ENCODE measurements at regions not wholly inside any gene's neighbourhood (a gene's known extent, or its start where the extent isn't known, plus 50 kb on each side); places are given as distances from the start of the nearest gene placed in this dataset.

DNA sequence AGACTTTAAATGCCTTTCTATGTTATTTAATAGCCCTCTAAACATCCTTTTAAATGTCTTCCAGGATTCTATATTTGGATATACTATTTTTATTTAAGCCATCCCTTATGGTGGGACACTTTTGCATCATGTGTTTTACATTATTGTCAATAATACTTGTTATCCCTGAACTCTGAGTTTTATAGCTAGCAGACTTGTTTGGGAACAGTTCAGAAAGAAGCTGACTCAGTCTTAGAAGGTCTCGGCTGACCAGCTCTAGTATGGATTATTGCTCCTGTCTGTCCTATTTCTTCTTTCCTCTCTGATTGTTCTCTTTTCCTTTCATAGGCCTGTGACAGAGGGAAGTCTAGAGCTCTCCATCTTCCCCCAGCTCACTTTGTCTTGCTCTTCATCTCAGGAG, 77.3 kb upstream of the CXCR4 start:
- peaks cover 0 to 14% (median 5%) of the 10 kb centered on the region in 11 donors for H3K9me3 Mint-ChIP-seq
- CTCF ChIA-PET, result no interaction called here
- DNase-seq (no peak), ATAC-seq (no peak)
- H3K27ac Mint-ChIP-seq, result peak overlapping the region in 1 of 9 donors; percentile 5
- H3K4me1 Mint-ChIP-seq, result peaks cover 0 to 14% (median 0%) of the 10 kb centered on the region in 7 donors
- intact Hi-C loops (cut with micrococcal nuclease), result loop anchor here in 1 of 2 donors (2.0 to 10.0 kb wide), 3 partner anchors 14 to 280 kb away; no protein-coding TSS in a partner anchor
- no peak overlapping the region for H3K4me3 ChIP-seq (ENCODE audit: low read length)
- H3K36me3 ChIP-seq (ENCODE audit: control insufficient read depth in 2 of 3, insufficient read depth in 3 of 3, low read length in 3 of 3), result no peaks in the 10 kb centered on the region
- no peaks in the 10 kb centered on the region for H3K27me3 ChIP-seq (ENCODE audit: control insufficient read depth in 2 of 2, insufficient read depth in 2 of 2, low read length in 2 of 2)
- no peaks in the 10 kb centered on the region for H3K4me1 ChIP-seq (ENCODE audit: control insufficient read depth in 2 of 2, insufficient read depth in 2 of 2, low read length in 2 of 2)
- POLR2A ChIA-PET, result interaction anchor here (1.1 to 1.4 kb wide), 3 partner anchors 13 to 78 kb away, joined by 3 to 4 read pairs (median 3); no protein-coding TSS in a partner anchor
- H3K27ac ChIP-seq (ENCODE audit: low read depth, low read length), result no peak overlapping the region
- no peaks in the 10 kb centered on the region for H3K9me3 ChIP-seq (ENCODE audit: control insufficient read depth in 2 of 3, low read length in 3 of 3)
- peaks cover 0 to 4% (median 3%) of the 10 kb centered on the region in 5 donors for H3K36me3 Mint-ChIP-seq
- peaks cover 0 to 9% (median 0%) of the 10 kb centered on the region in 5 donors for H3K27me3 Mint-ChIP-seq
- H3K4me3 Mint-ChIP-seq, result no peak overlapping the region

DNA sequence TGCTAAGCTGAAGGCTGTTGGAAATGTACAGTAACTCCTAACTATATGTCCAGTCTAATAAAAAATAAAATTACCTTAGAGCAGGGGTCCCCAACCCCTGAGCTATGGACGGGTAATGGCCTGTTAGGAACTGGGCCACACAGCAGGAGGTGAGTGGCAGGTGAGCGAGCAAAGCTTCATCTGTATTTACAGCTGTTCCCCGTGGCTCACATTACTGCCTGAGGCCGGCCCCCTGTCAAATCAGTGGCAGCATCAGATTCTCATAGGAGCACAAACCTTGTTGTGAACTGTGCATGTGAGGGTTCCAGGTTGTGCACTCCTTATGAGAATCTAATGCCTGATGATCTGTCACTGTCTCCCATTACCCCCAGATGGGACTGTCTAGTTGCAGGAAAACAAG, 73.1 kb upstream of the CXCR4 start:
- no peak overlapping the region for H3K27ac ChIP-seq (ENCODE audit: low read depth, low read length)
- intact Hi-C loops (cut with micrococcal nuclease), result loop anchor here in 1 of 2 donors (10.0 kb wide), 1 partner anchor 276 kb away; no protein-coding TSS in a partner anchor
- H3K27ac Mint-ChIP-seq, result peak overlapping the region in 1 of 9 donors; percentile 30
- H3K27me3 ChIP-seq (ENCODE audit: control insufficient read depth in 2 of 2, insufficient read depth in 2 of 2, low read length in 2 of 2), result no peaks in the 10 kb centered on the region
- no peak for DNase-seq
- no peaks in the 10 kb centered on the region for H3K9me3 ChIP-seq (ENCODE audit: control insufficient read depth in 2 of 3, low read length in 3 of 3)
- peaks cover 0 to 4% (median 0%) of the 10 kb centered on the region in 11 donors for H3K9me3 Mint-ChIP-seq
- CTCF ChIA-PET, result no interaction called here
- H3K4me3 Mint-ChIP-seq, result no peak overlapping the region
- no peak overlapping the region for H3K4me3 ChIP-seq (ENCODE audit: low read length)
- H3K27me3 Mint-ChIP-seq, result no peaks in the 10 kb centered on the region
- H3K36me3 ChIP-seq (ENCODE audit: control insufficient read depth in 2 of 3, insufficient read depth in 3 of 3, low read length in 3 of 3), result no peaks in the 10 kb centered on the region
- H3K36me3 Mint-ChIP-seq, result no peaks in the 10 kb centered on the region
- POLR2A ChIA-PET, result interaction anchor here (0.9 to 1.6 kb wide), 4 partner anchors 47 to 89 kb away, joined by 3 to 4 read pairs (median 3); no protein-coding TSS in a partner anchor
- ATAC-seq, result no peak
- peaks cover 0 to 8% (median 0%) of the 10 kb centered on the region in 7 donors for H3K4me1 Mint-ChIP-seq
- H3K4me1 ChIP-seq (ENCODE audit: control insufficient read depth in 2 of 2, insufficient read depth in 2 of 2, low read length in 2 of 2), result no peaks in the 10 kb centered on the region

DNA sequence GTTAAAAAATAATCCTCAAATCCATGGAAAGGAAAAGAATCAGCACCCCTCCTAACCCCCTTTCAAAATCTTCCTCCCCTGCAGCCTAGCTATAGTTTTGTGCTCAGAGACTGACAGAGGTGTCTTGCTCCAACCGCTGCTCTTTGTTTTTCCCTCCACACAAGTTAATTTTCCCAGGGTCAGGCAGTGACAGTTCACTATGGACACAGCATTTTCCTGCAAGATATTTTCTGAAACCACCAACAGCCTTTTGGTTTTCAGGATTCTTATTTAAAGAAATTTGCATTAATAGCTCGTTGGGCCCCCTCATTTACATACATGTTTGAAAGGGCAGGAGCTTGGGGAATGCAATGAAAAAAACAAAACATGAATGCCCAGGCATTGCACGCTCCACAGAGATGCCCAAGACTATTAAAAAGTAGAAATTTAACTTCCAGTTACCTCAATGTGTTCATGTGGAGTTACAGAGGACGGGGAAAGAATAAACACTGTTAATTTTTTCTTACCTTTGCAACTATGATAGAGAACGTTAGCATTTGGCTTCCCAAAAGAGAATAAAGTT, 71.4 kb upstream of the CXCR4 start:
- H3K27ac ChIP-seq (ENCODE audit: low read depth, low read length), result no peak overlapping the region
- no peaks in the 10 kb centered on the region for H3K36me3 Mint-ChIP-seq
- DNase-seq (no peak), ATAC-seq (no peak)
- no peaks in the 10 kb centered on the region for H3K4me1 ChIP-seq (ENCODE audit: control insufficient read depth in 2 of 2, insufficient read depth in 2 of 2, low read length in 2 of 2)
- H3K4me3 Mint-ChIP-seq, result no peak overlapping the region
- H3K36me3 ChIP-seq (ENCODE audit: control insufficient read depth in 2 of 3, insufficient read depth in 3 of 3, low read length in 3 of 3), result no peaks in the 10 kb centered on the region
- intact Hi-C loops (cut with micrococcal nuclease), result no loop called here
- H3K9me3 Mint-ChIP-seq, result peaks cover 0 to 8% (median 0%) of the 10 kb centered on the region in 11 donors
- no peaks in the 10 kb centered on the region for H3K9me3 ChIP-seq (ENCODE audit: control insufficient read depth in 2 of 3, low read length in 3 of 3)
- CTCF ChIA-PET, result interaction anchor here (1.2 kb wide), 1 partner anchor 8 kb away, joined by 3 read pairs; no protein-coding TSS in a partner anchor
- H3K27ac Mint-ChIP-seq, result no peak overlapping the region
- no peak overlapping the region for H3K4me3 ChIP-seq (ENCODE audit: low read length)
- H3K27me3 Mint-ChIP-seq, result peaks cover 0 to under 1% (median 0%) of the 10 kb centered on the region in 5 donors
- no peaks in the 10 kb centered on the region for H3K27me3 ChIP-seq (ENCODE audit: control insufficient read depth in 2 of 2, insufficient read depth in 2 of 2, low read length in 2 of 2)
- peaks cover 0 to 4% (median 0%) of the 10 kb centered on the region in 7 donors for H3K4me1 Mint-ChIP-seq
- POLR2A ChIA-PET, result no interaction called here

DNA sequence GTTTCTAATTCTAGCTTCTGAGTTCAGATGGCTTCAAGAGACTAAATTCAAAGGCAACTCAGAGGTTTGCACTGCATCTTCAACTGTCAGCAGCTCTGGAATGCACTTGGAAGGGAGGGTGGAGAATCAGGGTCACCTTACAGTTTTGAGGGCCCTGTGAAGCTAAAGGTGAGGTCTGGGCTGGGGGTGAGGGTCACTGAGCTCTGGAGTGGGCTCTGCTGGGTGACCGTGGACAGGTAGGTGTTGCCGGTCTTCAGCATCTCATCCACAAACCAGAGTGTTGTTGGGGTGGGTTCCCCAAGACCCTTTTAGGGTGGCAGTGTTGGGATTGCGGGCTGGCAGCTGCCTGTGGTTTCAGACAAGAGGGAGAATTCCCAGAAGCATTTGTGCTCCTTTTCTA, 70.1 kb upstream of the CXCR4 start:
- no peak overlapping the region for H3K27ac ChIP-seq (ENCODE audit: low read depth, low read length)
- Mint-ChIP-seq H3K27me3 (peaks cover 0 to 5% (median 0%) of the 10 kb centered on the region in 5 donors), H3K4me1 (peaks cover 0 to 5% (median 0%) of the 10 kb centered on the region in 7 donors), H3K36me3 (no peaks in the 10 kb centered on the region), H3K27ac (peak overlapping the region in 2 of 9 donors; percentile 22 to 24), H3K9me3 (peaks cover 0 to 12% (median 0%) of the 10 kb centered on the region in 11 donors), H3K4me3 (no peak overlapping the region)
- no peaks in the 10 kb centered on the region for H3K9me3 ChIP-seq (ENCODE audit: control insufficient read depth in 2 of 3, low read length in 3 of 3)
- POLR2A ChIA-PET, result interaction anchor here (0.6 kb wide), 1 partner anchor 118 kb away, joined by 4 read pairs; no protein-coding TSS in a partner anchor
- H3K36me3 ChIP-seq (ENCODE audit: control insufficient read depth in 2 of 3, insufficient read depth in 3 of 3, low read length in 3 of 3), result no peaks in the 10 kb centered on the region
- no peak overlapping the region for H3K4me3 ChIP-seq (ENCODE audit: low read length)
- intact Hi-C loops (cut with micrococcal nuclease), result no loop called here
- H3K4me1 ChIP-seq (ENCODE audit: control insufficient read depth in 2 of 2, insufficient read depth in 2 of 2, low read length in 2 of 2), result no peaks in the 10 kb centered on the region
- CTCF ChIA-PET, result interaction anchor here (1.2 kb wide), 1 partner anchor 10 kb away, joined by 3 read pairs; no protein-coding TSS in a partner anchor
- ATAC-seq (no peak), DNase-seq (no peak)
- no peaks in the 10 kb centered on the region for H3K27me3 ChIP-seq (ENCODE audit: control insufficient read depth in 2 of 2, insufficient read depth in 2 of 2, low read length in 2 of 2)

GRCh38 chr2:136185981-136186776, 68.2 kb upstream of the CXCR4 start:
- Histone ChIP-seq H3K27me3 (ENCODE audit: control insufficient read depth in 2 of 2, insufficient read depth in 2 of 2, low read length in 2 of 2) (no peaks in the 10 kb centered on the region), H3K27ac (ENCODE audit: low read depth, low read length) (no peak overlapping the region), H3K4me1 (ENCODE audit: control insufficient read depth in 2 of 2, insufficient read depth in 2 of 2, low read length in 2 of 2) (no peaks in the 10 kb centered on the region), H3K36me3 (ENCODE audit: control insufficient read depth in 2 of 3, insufficient read depth in 3 of 3, low read length in 3 of 3) (no peaks in the 10 kb centered on the region), H3K9me3 (ENCODE audit: control insufficient read depth in 2 of 3, low read length in 3 of 3) (no peaks in the 10 kb centered on the region), H3K4me3 (ENCODE audit: low read length) (no peak overlapping the region)
- H3K27me3 Mint-ChIP-seq, result peaks cover 0 to 8% (median 0%) of the 10 kb centered on the region in 5 donors
- peaks cover 0 to 14% (median 0%) of the 10 kb centered on the region in 11 donors for H3K9me3 Mint-ChIP-seq
- DNase-seq (no peak), ATAC-seq (no peak)
- POLR2A ChIA-PET, result interaction anchor here (0.7 kb wide), 1 partner anchor 8 kb away, joined by 4 read pairs; no protein-coding TSS in a partner anchor
- no peaks in the 10 kb centered on the region for H3K36me3 Mint-ChIP-seq
- intact Hi-C loops (cut with micrococcal nuclease), result no loop called here
- no peak overlapping the region for H3K4me3 Mint-ChIP-seq
- CTCF ChIA-PET, result interaction anchor here (1.0 to 1.4 kb wide), 2 partner anchors 17 to 50 kb away, joined by 3 read pairs; no protein-coding TSS in a partner anchor
- H3K4me1 Mint-ChIP-seq, result peaks cover 0 to 14% (median 0%) of the 10 kb centered on the region in 7 donors
- H3K27ac Mint-ChIP-seq, result peak overlapping the region in 1 of 9 donors; percentile 20

GRCh38 chr2:136183097-136183496, 65.1 kb upstream of the CXCR4 start:
- peaks cover 4 to 25% (median 9%) of the 10 kb centered on the region in 7 donors for H3K4me1 Mint-ChIP-seq
- ChIA-PET POLR2A (no interaction called here), CTCF (no interaction called here)
- peaks cover 0 to 6% of the 10 kb centered on the region in 2 donors for H3K4me1 ChIP-seq (ENCODE audit: control insufficient read depth in 2 of 2, insufficient read depth in 2 of 2, low read length in 2 of 2)
- H3K36me3 Mint-ChIP-seq, result peaks cover 0 to 6% (median 5%) of the 10 kb centered on the region in 5 donors
- no peak for DNase-seq
- H3K4me3 ChIP-seq (ENCODE audit: low read length), result no peak overlapping the region
- peaks cover 0 to 8% (median 0%) of the 10 kb centered on the region in 5 donors for H3K27me3 Mint-ChIP-seq
- H3K9me3 ChIP-seq (ENCODE audit: control insufficient read depth in 2 of 3, low read length in 3 of 3), result no peaks in the 10 kb centered on the region
- H3K9me3 Mint-ChIP-seq, result peaks cover 0 to 14% (median 0%) of the 10 kb centered on the region in 11 donors
- H3K27ac ChIP-seq (ENCODE audit: low read depth, low read length), result no peak overlapping the region
- no peak overlapping the region for H3K4me3 Mint-ChIP-seq
- intact Hi-C loops (cut with micrococcal nuclease), result no loop called here
- peak overlapping the region in 4 of 9 donors; percentile 28 to 79 (median 40) for H3K27ac Mint-ChIP-seq
- no peaks in the 10 kb centered on the region for H3K27me3 ChIP-seq (ENCODE audit: control insufficient read depth in 2 of 2, insufficient read depth in 2 of 2, low read length in 2 of 2)
- H3K36me3 ChIP-seq (ENCODE audit: control insufficient read depth in 2 of 3, insufficient read depth in 3 of 3, low read length in 3 of 3), result no peaks in the 10 kb centered on the region
- no peak for ATAC-seq

Measured in naive thymus-derived CD4-positive, alpha-beta T cell (primary cell).